ENCODE measurements at regions not wholly inside any gene's neighbourhood (a gene's known extent, or its start where the extent isn't known, plus 50 kb on each side); places are given as distances from the start of the nearest gene placed in this dataset.

DNA sequence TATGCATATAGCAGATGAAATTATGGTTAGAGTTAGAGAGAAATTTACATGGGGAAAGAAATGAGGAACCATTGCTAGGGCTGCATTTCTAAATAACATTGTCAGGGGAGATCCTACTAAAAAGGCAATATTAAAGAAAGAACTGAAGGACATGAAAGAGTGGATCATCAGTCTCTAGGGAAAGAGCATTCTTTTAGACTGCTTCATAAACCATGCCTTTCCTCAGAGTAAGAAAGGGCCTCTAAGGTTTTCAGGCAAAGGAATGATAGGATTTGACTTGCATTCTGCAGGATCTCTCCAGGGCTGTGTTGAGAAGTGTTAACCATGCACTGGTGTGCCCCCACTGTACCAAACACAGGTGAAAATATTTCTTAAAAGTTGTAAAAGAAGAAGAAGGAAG lies 385.4 kb upstream of the MAD2L1 start:
- Histone ChIP-seq H3K27me3 (ENCODE audit: low read length) (no peaks in the 10 kb centered on the region), H3K4me3 (ENCODE audit: insufficient read depth, low read length, poor library complexity, severe bottlenecking) (no peak overlapping the region), H3K4me2 (ENCODE audit: low read depth, low read length, poor library complexity, severe bottlenecking) (no peak overlapping the region), H3K79me2 (ENCODE audit: insufficient read depth, low read length) (no peaks in the 10 kb centered on the region), H3K9me3 (ENCODE audit: insufficient read depth, low read length) (no peaks in the 10 kb centered on the region), H3K9me2 (replicated peaks; ENCODE audit: insufficient read depth, low read length) (no peaks in the 10 kb centered on the region), H4K20me1 (ENCODE audit: low read depth, low read length) (no peaks in the 10 kb centered on the region), H2AFZ (ENCODE audit: low read depth, low read length, severe bottlenecking) (no peak overlapping the region), H3K27ac (ENCODE audit: low read depth, low read length) (no peak overlapping the region), H3F3A (ENCODE audit: insufficient read depth) (no peaks in the 10 kb centered on the region), H3K36me3 (ENCODE audit: low read length) (no peaks in the 10 kb centered on the region), H3K9ac (ENCODE audit: low read length) (no peak overlapping the region)
- TF ChIP-seq, protein P1, sequence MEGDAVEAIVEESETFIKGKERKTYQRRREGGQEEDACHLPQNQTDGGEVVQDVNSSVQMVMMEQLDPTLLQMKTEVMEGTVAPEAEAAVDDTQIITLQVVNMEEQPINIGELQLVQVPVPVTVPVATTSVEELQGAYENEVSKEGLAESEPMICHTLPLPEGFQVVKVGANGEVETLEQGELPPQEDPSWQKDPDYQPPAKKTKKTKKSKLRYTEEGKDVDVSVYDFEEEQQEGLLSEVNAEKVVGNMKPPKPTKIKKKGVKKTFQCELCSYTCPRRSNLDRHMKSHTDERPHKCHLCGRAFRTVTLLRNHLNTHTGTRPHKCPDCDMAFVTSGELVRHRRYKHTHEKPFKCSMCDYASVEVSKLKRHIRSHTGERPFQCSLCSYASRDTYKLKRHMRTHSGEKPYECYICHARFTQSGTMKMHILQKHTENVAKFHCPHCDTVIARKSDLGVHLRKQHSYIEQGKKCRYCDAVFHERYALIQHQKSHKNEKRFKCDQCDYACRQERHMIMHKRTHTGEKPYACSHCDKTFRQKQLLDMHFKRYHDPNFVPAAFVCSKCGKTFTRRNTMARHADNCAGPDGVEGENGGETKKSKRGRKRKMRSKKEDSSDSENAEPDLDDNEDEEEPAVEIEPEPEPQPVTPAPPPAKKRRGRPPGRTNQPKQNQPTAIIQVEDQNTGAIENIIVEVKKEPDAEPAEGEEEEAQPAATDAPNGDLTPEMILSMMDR (IDR thresholded peaks at IDR 0.05; ENCODE audit: insufficient read depth, low read length, poor library complexity, severe bottlenecking): no peak
- no peak for TF ChIP-seq EZH2phosphoT487 (conservative IDR thresholded peaks at IDR 0.05; ENCODE audit: low read length)

DNA sequence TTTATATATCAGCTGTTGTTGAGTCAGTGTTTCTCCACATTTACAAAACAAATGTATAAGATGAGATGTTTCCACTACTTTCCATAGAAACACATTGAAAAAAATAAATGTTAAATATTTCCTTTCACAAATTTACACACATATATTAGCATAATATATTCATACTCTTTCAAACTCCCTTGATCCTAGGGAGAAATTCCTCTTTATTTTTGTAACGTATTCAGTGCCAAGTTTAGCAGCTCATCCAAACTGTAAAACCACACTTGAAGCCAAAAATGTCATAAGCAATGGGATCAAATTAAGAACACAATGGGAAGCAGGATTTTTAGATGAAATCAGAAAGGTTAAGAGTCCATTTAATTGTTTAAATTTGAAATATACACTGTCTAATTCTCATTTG lies 381.1 kb upstream of the MAD2L1 start:
- TF ChIP-seq, protein P1 (IDR thresholded peaks at IDR 0.05; ENCODE audit: insufficient read depth, low read length, poor library complexity, severe bottlenecking): no peak
- no peak for TF ChIP-seq EZH2phosphoT487 (conservative IDR thresholded peaks at IDR 0.05; ENCODE audit: low read length)
- no peaks in the 10 kb centered on the region for H3K9me3 ChIP-seq (ENCODE audit: insufficient read depth, low read length)
- H3K36me3 ChIP-seq (ENCODE audit: low read length): no peaks in the 10 kb centered on the region
- no peaks in the 10 kb centered on the region for H4K20me1 ChIP-seq (ENCODE audit: low read depth, low read length)
- no peak overlapping the region for H3K27ac ChIP-seq (ENCODE audit: low read depth, low read length)
- H3K4me2 ChIP-seq (ENCODE audit: low read depth, low read length, poor library complexity, severe bottlenecking): no peak overlapping the region
- H3K9me2 ChIP-seq (replicated peaks; ENCODE audit: insufficient read depth, low read length): no peaks in the 10 kb centered on the region
- no peaks in the 10 kb centered on the region for H3K27me3 ChIP-seq (ENCODE audit: low read length)
- H3K79me2 ChIP-seq (ENCODE audit: insufficient read depth, low read length): no peaks in the 10 kb centered on the region
- no peak overlapping the region for H3K9ac ChIP-seq (ENCODE audit: low read length)
- no peaks in the 10 kb centered on the region for H3F3A ChIP-seq (ENCODE audit: insufficient read depth)
- H2AFZ ChIP-seq (ENCODE audit: low read depth, low read length, severe bottlenecking): no peak overlapping the region
- no peak overlapping the region for H3K4me3 ChIP-seq (ENCODE audit: insufficient read depth, low read length, poor library complexity, severe bottlenecking)

- Histone ChIP-seq H3K4me2 (ENCODE audit: low read depth, low read length, poor library complexity, severe bottlenecking) (no peak overlapping the region), H3K79me2 (ENCODE audit: insufficient read depth, low read length) (no peaks in the 10 kb centered on the region), H3K9ac (ENCODE audit: low read length) (no peak overlapping the region), H3K9me2 (replicated peaks; ENCODE audit: insufficient read depth, low read length) (no peaks in the 10 kb centered on the region), H3K9me3 (ENCODE audit: insufficient read depth, low read length) (no peaks in the 10 kb centered on the region), H3F3A (ENCODE audit: insufficient read depth) (no peaks in the 10 kb centered on the region), H3K27ac (ENCODE audit: low read depth, low read length) (no peak overlapping the region), H2AFZ (ENCODE audit: low read depth, low read length, severe bottlenecking) (no peak overlapping the region), H4K20me1 (ENCODE audit: low read depth, low read length) (no peaks in the 10 kb centered on the region), H3K4me3 (ENCODE audit: insufficient read depth, low read length, poor library complexity, severe bottlenecking) (no peak overlapping the region), H3K36me3 (ENCODE audit: low read length) (no peaks in the 10 kb centered on the region), H3K27me3 (ENCODE audit: low read length) (no peaks in the 10 kb centered on the region)
- TF ChIP-seq, protein P1 (IDR thresholded peaks at IDR 0.05; ENCODE audit: insufficient read depth, low read length, poor library complexity, severe bottlenecking): no peak
- TF ChIP-seq EZH2phosphoT487 (conservative IDR thresholded peaks at IDR 0.05; ENCODE audit: low read length): no peak
Observed at GRCh38 chr4:120446051-120446567, 379.5 kb upstream of the MAD2L1 start.
